ENCODE measurements at regions not wholly inside any gene's neighbourhood (a gene's known extent, or its start where the extent isn't known, plus 50 kb on each side); places are given as distances from the start of the nearest gene placed in this dataset.

DNA sequence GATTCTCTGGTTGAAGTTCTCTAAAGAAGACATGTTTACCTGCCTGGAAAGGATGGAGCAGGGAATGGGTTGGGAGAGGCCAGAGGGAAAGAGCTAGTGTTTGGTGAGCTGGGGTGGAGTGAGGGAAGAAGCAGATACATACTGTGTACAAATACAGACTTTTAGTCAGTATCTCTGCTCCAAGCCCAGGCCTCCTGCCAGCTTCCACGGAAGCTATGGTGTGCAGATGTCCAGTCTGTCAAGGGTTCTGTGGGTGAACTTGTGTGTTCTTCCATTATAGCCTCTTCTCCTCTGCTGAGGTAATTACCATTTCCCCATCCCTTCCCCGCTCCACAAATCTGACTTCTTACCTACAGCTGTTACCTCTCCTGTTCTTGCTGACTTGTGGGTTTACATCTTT is 208.6 kb downstream of the HRH4 start:
- H3K9me3 Mint-ChIP-seq (ENCODE audit: low read depth) = peaks cover 4% of the 10 kb centered on the region
- H3K4me3 Mint-ChIP-seq (ENCODE audit: unreplicated experiment) = no peak overlapping the region
- DNase-seq (ENCODE audit: low spot score) = no peak
- H3K27ac Mint-ChIP-seq (ENCODE audit: unreplicated experiment) = no peak overlapping the region
- TF ChIP-seq, protein P1, sequence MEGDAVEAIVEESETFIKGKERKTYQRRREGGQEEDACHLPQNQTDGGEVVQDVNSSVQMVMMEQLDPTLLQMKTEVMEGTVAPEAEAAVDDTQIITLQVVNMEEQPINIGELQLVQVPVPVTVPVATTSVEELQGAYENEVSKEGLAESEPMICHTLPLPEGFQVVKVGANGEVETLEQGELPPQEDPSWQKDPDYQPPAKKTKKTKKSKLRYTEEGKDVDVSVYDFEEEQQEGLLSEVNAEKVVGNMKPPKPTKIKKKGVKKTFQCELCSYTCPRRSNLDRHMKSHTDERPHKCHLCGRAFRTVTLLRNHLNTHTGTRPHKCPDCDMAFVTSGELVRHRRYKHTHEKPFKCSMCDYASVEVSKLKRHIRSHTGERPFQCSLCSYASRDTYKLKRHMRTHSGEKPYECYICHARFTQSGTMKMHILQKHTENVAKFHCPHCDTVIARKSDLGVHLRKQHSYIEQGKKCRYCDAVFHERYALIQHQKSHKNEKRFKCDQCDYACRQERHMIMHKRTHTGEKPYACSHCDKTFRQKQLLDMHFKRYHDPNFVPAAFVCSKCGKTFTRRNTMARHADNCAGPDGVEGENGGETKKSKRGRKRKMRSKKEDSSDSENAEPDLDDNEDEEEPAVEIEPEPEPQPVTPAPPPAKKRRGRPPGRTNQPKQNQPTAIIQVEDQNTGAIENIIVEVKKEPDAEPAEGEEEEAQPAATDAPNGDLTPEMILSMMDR (IDR thresholded peaks at IDR 0.05) = no peak
- peaks cover 34% of the 10 kb centered on the region for H3K27me3 Mint-ChIP-seq (ENCODE audit: low read depth)
- peaks cover 2% of the 10 kb centered on the region for H3K36me3 Mint-ChIP-seq (ENCODE audit: low read depth)
- no peaks in the 10 kb centered on the region for H3K4me1 Mint-ChIP-seq (ENCODE audit: low read depth)

DNA sequence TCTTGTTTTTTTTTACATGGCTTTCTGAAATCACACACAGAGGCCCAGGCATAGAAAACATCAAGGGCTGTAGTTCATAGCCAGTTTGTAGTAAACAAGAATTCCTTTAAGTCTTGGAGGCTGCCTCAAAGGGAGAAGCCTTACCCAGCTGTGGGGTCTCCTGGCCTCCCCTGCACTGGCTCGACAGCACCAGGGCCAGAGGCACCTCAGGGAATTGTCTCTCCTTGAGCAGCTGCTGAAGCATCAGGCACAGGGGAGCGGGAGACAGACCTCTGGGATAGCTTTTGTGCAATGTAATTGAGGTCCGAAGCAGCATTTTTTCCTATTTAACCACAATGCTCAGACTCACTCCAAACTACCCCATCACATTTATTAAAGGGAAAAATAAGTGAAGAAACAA is 209.1 kb downstream of the HRH4 start:
- Mint-ChIP-seq H3K9me3 (ENCODE audit: low read depth) (peaks cover 4% of the 10 kb centered on the region), H3K36me3 (ENCODE audit: low read depth) (peaks cover 2% of the 10 kb centered on the region), H3K4me1 (ENCODE audit: low read depth) (no peaks in the 10 kb centered on the region), H3K4me3 (ENCODE audit: unreplicated experiment) (no peak overlapping the region), H3K27ac (ENCODE audit: unreplicated experiment) (no peak overlapping the region), H3K27me3 (ENCODE audit: low read depth) (peaks cover 30% of the 10 kb centered on the region)
- TF ChIP-seq, protein P1 (IDR thresholded peaks at IDR 0.05) = no peak
- DNase-seq (ENCODE audit: low spot score) = no peak

DNA sequence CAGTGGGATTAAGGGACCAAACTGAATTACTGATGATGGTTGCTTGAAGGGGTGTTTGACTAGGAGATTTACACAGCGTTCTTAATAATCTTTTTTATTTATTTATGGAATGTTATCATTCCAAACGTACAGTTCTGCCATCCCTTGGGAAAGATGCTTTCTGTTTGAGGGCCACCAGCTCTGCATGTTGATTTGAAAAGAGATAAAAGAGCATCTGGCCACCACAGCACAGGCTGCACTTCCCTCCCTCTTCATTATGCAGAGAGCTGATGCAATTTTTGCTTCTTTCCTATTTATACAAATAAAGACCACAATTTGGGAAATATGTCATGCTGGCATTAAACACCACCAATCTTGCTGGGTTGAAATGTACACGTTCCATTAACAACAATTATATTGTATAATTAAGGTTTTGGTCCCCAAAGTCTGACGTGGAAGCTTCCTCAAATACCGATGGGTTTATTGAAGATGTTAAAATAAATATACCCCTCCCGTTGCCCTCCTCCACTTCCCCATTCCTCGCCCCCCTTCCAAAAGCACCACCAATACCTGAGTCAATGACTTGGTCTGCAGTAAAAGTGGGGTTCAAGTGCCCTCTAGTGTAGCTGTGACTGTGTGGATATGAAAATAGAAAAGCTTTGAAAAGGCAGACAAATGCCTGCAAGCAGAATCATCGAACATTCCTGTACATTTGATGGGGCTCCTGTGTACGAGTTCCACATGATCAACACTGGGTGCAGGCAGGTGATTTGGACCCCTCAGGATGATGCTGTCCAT is 211.9 kb downstream of the HRH4 start:
- H3K27me3 Mint-ChIP-seq (ENCODE audit: low read depth) = peaks cover 32% of the 10 kb centered on the region
- DNase-seq (ENCODE audit: low spot score) = no peak

DNA sequence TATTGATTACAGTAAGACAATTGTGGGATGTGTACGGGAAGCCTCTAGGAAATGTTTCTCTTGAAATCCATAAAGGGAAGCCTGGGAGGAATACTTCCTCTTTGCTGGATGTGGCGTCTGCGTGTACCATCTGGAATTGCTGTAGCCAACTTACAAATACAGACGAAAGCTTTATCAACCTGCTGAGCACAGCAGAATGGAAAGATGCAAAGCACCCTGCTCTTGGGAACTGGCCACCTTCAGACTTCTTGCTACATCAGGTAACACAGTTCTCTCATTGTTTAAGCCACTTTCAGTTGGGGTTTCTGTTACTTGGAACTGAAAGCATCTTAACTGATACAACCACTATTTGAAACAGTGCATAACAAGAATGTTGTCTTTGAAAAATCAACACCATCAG is 213.8 kb downstream of the HRH4 start:
- H3K27me3 Mint-ChIP-seq (ENCODE audit: low read depth) = peaks cover 31% of the 10 kb centered on the region
- TF ChIP-seq, protein P1 (IDR thresholded peaks at IDR 0.05) = no peak
- no peaks in the 10 kb centered on the region for H3K36me3 Mint-ChIP-seq (ENCODE audit: low read depth)
- no peak overlapping the region for H3K4me3 Mint-ChIP-seq (ENCODE audit: unreplicated experiment)
- H3K9me3 Mint-ChIP-seq (ENCODE audit: low read depth) = no peaks in the 10 kb centered on the region
- H3K4me1 Mint-ChIP-seq (ENCODE audit: low read depth) = no peaks in the 10 kb centered on the region
- no peak overlapping the region for H3K27ac Mint-ChIP-seq (ENCODE audit: unreplicated experiment)
- DNase-seq (ENCODE audit: low spot score) = no peak

More for the DNA sequence above, 211.9 kb downstream of the HRH4 start:
- Mint-ChIP-seq H3K4me1 (ENCODE audit: low read depth) (no peaks in the 10 kb centered on the region), H3K9me3 (ENCODE audit: low read depth) (peaks cover 4% of the 10 kb centered on the region), H3K27ac (ENCODE audit: unreplicated experiment) (no peak overlapping the region), H3K36me3 (ENCODE audit: low read depth) (peaks cover 2% of the 10 kb centered on the region), H3K4me3 (ENCODE audit: unreplicated experiment) (no peak overlapping the region)
- TF ChIP-seq, protein P1 (IDR thresholded peaks at IDR 0.05) = no peak

DNA sequence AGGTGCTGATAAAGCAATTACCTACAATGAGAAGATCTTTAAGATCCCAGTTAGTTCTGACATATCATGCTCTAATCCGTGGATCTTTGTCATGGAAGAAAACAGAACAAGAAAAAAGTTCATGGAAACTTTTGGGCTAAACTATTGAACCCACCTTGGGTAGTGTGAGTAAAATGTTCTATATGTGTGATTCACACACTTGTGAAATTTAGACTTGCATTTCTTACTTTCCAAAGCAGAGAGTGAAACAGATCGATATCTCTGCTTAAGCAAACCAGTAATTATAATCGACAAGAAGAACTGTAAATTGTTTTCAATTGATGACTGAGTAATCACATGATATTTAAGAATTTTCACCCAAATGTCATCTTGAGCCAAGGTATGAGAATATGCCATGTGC is 214.2 kb downstream of the HRH4 start:
- H3K4me3 Mint-ChIP-seq (ENCODE audit: unreplicated experiment) = no peak overlapping the region
- DNase-seq (ENCODE audit: low spot score) = no peak
- TF ChIP-seq, protein P1 (IDR thresholded peaks at IDR 0.05) = no peak
- H3K9me3 Mint-ChIP-seq (ENCODE audit: low read depth) = no peaks in the 10 kb centered on the region
- no peaks in the 10 kb centered on the region for H3K4me1 Mint-ChIP-seq (ENCODE audit: low read depth)
- peaks cover 32% of the 10 kb centered on the region for H3K27me3 Mint-ChIP-seq (ENCODE audit: low read depth)
- H3K36me3 Mint-ChIP-seq (ENCODE audit: low read depth) = no peaks in the 10 kb centered on the region
- H3K27ac Mint-ChIP-seq (ENCODE audit: unreplicated experiment) = no peak overlapping the region

Data from chondrocyte (in vitro differentiated cells).